GM21619 (cell line): ENCODE measurements at regions not wholly inside any gene's neighbourhood (a gene's known extent, or its start where the extent isn't known, plus 50 kb on each side); places are given as distances from the start of the nearest gene placed in this dataset.

ENCODE experiments used
- ATAC-seq: cut with Tn5 transposase; IDR thresholded peaks from one replicate; pipeline ENCODE4 v1.9.1; 2021; ENCODE audit not compliant: unreplicated experiment

DNA sequence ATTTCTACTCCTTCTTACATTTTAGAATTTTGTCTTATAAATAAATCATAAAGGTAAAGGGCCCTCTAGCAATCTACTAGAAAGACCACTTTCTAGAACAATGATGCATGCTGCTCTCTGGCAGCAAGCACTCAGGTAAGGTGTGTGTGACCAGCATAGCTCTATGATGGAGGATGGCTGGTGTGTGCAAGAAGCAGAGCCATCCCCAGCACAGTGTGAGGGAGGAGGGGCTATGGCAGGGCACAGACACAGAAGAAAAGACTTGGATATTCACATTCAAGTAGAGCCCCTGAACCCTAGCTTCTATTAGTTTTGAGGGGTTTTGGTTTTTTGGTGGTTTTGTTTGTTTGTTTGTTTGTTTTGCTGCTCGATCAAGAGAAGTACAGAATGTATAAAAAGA, 277.1 kb upstream of the CCDC54 start:
- ATAC-seq = no peak

DNA sequence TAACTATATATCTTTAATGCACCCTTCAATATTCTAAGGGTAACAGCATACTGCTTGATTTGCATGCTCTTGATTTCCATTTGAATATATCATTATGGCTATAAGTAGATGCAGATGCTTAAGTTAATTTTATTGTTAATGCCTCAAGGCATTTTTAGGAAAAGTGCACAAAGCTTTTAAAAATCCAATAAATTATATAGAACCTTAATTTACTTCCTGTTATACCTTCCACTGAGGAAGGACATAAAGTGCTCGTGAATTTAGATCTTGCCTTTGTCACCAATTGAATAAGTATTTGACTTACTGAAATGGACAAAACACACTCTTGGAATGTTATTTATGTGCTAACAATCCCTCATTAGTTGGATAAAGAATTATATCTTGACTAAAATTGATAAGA, 276.7 kb upstream of the CCDC54 start:
- no peak for ATAC-seq

DNA sequence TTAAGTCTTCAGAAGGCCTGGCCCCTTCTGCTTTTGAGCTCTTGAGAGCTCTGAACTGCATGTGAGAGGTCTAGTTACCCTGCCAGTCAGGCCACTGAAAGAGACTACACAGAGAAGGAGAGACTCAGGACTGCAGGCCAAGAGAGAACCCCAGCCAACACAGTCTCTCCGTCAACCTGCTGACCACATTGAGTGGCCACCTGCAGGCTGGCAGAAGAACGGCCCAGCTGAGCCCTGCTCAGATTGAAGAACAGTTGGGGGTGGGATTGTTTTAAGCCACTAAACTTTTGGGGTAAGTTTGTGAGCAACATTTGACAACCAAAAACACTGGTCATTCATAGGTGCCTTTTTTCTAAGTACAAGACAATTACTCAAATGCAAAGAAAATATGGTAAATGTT, 273.5 kb upstream of the CCDC54 start:
- ATAC-seq = no peak

DNA sequence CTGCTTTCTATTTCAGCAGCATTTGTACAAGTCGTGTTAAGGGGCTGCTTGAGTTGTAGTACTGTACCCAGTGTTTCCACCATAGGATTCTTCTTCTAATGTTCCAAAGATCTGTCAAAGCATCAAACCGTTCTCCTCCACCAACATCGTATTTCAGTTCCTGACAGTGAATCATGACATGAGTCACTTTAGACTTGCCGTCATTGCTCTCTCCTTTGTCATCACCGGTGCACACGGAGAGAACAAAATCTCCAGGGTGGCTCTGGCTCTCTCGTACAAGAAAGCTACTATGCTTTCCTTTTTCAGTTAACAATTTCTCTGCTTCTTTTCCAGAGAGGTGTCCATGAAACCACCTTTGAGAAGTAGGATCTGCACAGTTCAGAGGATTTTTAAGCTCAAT, 270.9 kb upstream of the CCDC54 start:
- no peak for ATAC-seq

DNA sequence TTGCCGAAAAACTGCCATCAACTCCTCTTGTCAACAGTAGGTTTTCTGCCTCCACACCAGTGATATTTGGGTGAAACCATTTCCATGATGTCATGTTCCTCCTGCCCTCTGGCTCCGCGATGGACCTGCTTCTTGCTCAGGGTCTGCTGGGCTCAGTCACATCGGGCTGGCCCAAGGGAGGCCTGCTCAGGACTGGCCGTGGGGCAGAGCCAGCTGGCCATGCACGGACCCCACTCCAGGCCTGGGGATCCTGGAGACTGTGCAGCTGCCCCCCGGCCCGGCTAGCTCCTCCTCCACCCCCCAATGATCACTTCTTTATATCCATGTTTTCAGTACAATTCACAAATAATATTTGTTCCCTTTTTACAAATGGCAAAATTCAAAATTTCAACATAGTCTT, 270.3 kb upstream of the CCDC54 start:
- no peak for ATAC-seq

DNA sequence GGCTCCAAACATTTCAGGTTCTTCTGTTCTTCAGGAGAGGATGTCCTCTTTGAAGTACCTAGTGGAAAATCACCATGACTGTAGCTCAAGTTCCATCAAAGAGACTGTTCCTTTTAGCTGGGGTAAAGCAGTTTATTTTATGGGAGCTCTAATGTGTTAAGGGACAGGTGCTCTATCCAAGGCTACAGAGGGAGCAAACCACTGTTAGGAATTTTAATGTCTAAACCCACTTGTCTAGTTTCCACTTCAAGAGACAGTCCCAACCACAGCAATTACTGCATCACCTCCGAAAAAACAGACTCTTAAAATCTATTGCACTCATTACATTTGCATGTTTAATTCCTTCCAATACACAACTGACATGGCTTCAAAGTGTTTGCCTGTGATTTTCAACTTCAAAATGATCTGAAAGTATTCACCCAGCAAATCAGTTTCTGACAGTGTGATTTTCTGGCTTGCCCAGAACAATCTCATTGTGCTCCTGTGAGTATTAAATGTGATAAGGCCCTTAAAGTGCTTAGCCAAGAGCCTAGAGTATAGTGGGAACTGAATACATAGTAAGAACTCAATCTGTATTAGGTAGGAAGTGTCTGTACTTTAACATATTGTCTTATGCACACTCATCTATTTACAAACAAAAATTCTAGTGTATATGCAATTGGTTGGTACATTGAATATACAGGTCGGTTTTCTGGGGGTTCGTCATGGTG, 266.5 kb upstream of the CCDC54 start:
- no peak for ATAC-seq

DNA sequence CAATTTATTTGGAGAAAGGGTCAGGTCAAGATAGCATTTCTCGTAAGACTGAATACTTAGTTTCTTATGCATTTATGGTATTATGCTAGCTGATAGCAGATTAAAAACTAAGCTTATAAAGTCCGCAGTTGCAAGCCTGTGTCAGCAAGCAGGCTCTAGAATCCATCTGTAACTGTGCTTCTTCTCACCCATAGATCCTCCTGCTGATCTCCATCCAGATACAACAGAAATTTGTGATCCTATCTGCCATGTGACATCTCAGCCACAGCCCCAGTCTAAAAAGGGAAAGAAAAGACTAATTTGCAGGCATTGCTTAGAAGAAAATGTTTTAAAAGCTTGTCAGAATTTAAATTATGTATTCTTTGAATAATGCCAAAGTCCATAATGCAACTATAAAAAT, 265.4 kb upstream of the CCDC54 start:
- no peak for ATAC-seq

DNA sequence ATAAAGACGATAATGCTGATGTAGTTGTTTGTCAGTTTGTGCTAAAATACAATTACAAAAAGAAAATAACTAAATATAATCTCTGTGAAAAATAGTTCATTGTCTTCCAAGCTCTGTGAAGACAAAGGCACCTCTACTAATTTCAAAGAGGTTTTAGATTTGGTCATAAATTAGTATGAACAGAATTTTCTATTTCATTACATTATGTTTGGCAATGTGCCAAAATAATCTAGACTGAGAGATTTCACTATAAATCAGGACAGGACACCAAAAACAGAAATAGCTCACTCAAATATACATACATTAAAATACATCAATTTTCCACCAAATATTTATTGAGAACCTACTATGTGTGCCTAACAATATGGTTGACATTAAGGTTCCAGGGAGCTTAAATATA, 264.9 kb upstream of the CCDC54 start:
- no peak for ATAC-seq

DNA sequence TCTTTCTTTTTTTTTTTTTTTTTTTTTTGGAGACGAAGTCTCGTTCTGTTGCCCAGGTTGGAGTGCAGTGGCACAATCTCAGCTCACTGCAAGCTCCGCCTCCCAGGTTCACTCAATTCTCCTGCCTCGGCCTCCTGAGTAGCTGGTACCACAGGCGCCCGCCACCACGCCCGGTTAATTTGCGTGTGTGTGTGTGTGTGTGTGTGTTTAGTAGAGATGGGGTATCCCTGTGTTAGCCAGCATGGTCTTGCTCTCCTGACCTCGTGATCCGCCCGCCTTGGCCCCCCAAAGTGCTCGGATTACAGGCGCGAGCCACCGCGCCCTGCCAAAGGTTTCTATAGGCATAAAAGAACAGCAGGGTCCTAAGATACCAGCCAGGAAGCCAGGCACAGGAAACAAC, 261.0 kb upstream of the CCDC54 start:
- ATAC-seq = no peak

DNA sequence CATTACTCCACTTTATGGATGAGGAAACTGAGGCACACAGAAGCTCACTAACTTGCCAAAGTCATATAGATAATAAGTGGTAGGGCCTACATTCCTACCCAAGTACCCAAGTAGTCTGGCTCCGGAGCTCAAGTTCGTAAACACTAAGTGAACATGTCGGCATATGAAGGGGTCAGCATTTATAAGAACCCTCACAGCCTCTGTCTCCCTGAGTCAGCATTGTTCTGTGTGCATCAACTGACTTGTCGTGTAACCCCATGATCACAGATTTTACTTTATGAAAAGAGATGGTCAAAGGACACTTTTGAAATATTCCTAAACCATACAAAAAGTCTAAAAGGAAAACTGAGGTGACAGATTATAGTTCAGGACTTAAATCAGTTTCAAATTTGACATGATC, 260.1 kb upstream of the CCDC54 start:
- ATAC-seq = no peak

DNA sequence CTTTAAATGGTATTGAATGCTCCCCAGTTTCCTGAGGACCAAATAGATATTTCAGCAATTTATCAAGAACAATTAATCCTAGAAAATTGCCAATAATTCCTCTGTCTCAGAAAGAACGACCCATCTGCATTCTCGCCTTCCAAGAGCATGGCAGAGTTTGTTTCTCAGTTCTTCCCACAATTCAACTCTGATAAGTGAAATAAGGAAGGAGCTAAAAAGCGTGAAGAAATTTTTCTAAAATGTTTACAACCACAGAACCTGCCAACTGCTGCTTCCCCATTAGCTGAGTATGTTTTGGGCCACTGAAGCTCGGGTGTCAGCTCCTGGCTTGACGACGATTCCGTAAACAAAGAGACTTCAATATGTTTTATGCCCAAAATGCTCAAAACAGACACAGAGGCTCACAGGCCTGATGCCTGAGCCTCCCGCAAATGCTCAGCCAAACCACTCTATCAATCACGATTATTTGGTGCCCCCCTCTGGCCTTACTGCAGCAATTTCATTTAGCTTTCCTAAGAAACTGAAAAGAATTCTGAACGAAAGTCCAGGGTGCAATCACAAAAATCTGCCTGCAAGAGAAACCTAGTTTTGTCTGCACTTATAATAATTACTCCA, 259.2 kb upstream of the CCDC54 start:
- ATAC-seq = no peak

DNA sequence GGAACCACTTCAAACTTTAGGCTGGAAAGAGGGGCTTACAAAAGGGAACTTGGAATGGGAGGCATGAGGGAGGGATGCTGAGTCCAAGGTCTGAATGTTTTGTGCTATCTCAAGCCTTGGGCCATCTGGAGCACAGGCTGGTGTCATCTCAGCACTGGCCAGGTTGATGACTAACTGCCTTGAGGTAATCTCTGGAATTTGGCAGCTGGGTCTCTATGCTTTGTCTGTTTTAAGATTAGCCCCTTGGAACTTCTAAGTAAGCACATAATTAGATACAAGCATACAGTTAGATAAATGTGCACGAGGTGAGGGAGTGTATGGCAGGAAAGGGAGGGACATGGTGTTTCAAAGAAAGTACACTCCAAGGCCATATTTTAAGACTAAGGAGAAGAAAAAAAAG, 252.4 kb upstream of the CCDC54 start:
- ATAC-seq = no peak

DNA sequence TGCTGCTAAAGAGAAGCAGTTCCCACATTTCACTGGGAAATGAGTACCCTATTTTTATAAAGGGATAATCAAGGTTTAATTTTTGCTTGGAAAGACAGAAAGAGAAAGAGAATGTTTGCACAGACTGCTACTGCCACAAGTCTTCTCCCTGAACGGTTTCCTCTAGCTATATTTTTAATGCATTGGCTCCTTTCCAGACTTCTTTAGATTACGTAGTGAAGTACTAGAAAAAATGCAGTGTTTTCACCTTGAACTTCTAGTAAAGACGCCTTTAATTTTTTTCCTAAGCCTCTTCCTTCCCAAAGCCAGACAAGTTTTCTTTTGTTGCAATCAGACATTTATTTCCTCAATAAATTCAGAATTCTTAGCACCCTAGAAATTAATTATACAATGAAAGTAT, 248.3 kb upstream of the CCDC54 start:
- ATAC-seq = no peak

DNA sequence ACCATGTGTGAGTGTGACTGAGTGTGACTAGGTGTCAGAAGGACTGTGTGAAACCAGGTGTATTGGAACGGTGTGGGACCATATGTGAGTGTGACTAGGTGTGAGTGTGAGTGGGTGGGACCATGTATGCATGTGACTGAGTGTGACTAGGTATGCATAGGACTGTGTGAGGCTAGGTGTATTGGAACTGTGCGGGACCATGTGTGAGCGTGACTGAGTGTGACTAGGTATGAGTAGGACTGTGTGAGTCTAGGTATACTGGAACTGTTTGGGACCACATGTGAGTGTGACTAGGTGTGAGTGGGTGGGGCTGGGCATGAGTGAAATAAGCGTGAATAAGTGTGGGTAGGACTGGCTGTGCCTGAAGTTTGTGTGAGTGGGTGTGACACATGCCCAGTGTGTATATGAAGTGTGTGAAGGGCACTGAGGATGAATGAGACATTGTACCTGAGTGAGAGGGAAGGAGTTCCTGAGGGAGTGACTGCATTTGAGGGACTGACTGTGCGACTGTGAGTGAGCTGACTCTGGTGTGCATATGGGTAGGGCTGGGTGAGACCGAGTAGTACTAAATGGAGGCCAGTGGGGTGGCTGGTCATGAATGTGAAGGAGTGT, 247.0 kb upstream of the CCDC54 start:
- ATAC-seq = no peak

DNA sequence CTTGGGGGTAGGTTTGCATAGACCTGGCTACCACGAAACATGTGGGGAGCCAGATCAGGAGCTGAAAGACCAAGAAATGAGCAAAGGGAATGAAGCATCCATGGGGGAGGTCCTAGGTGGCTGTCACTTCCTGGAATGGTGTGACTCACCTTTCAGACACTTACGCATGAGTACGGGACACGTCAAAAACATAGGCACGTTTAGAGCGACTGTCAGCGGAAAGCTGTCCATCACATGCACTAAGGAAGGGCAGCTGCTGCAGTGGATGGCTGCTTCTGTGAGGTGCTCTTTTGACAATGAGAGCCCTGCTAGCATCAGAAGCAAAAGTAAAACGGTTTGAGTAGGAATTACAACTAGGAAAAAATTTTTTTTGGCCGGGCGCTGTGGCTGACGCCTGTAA, 244.6 kb upstream of the CCDC54 start:
- no peak for ATAC-seq

DNA sequence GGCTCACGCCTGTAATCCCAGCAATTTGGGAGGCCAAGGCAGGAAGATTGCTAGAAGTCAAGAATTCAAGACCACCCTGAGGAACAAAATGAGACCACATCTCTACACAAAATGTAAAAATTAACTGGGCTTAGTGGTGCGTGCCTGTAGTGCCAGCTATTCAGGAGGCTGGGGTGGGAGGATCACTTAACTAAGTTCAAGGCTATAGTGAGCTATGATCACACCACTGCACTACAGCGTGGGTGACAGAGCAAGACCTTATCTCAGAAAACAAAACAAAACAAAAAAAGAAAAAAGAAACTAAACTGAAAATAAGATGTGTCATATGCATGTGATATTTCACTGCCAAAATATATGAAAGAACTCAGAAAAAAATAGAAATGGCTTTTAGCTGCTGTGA, 243.3 kb upstream of the CCDC54 start:
- no peak for ATAC-seq

DNA sequence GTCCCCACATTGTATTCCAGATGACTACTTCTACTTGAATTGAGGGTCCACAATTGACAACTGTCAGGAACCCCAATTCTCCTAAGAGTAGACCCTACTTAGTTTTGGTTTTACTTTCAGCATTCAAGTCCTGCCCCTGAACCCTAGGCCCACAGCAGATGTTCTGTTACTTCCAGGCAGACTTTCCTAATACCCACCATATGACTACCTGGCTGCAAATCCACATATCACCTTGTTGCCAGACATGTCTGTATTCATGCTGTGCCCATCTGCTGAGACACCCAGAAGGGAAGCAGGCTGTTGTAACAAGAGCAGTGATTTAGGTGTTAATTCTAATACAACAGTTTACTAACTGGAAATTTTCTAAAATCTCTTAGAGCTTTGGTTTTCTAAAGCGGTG, 235.1 kb upstream of the CCDC54 start:
- ATAC-seq = no peak

DNA sequence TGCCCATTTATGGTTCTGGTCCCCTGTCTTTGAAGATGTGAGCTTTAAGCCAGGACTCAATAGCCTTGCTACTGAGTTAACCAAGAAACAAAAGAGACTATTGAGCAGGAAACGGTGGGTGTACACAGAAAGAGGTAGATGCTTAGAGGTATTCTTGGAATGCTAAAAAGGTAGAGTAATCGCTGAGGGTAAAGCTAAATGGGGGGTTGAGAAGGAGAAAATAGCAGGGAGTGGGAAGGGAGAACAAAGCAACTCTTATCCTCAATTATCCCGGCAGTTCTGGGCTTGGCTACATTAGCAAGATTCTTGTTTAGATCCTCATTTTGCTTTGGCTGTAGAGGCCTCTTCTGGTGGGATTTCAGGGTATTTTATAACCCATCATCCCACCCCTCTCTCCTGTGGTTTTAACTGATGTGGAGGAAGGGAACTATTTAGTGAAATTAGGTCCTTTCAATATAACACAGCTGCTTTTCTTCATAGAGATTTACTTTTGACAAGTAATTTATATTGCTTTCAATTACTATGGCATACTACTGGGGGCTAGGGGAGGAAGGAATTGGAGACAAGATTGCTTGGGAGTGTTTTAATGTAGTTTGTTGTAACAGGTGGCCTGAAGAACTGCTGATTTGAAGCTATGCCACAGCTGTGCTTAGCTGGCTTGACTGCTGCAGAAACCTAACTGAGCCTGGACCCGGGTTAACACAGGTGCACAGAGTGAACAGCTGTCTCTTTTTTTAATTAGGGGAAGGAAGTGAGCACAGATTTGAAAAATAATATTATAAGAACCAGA, 234.3 kb upstream of the CCDC54 start:
- ATAC-seq = no peak

DNA sequence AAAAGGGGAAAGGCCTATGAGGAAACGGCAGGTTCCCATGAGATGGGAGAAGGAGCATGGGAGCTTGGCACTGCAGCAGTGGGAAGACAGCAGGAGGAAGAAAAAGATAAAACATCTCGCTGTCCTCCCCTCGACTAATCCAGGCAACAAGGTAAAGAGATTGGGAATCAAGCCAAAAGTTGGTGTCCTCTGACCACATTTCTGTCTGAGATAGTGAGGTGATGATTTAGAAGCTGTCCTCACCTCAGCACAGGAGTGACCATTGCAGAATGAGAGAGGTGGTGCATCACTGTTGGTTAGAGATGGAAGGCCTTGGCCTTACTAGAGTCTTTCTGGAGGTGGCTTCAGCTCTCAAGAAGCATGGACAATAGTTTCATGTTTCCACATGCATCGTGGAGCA, 226.6 kb upstream of the CCDC54 start:
- no peak for ATAC-seq

DNA sequence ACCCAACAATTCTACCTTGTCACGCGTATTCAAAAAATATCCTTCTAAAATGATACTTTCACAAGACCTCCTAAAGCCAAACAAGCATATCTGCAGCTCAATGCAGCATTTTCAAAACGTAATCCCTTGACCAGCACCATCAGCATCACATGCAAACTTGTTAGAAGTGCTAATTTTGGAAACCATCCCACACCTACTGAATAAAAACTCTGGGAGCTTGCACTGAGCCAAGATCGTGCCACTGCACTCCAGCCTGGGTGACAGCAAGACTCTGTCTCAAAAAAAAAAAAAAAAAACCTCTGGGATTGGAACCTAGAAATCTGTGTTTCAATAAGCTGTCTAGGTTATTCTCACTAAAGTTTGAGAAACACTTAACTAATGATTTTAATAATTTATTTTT, 223.3 kb upstream of the CCDC54 start:
- no peak for ATAC-seq

DNA sequence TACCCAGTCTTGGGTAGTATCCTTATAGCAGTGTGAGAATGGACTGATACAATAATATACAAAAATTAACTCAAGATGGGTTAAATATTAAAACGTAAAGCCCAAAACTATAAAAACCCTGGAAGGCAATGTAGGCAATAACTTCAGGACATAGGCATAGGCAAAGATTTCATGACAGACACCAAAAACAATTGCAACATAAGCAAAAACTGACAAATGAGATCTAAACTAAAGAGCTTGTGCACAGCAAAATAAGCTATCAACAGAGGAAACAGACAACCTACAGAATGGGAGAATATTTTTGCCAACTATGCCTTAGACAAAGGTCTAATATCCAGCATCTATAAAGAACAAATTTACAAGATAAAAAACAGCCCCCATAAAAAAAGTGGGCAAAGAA, 204.8 kb upstream of the CCDC54 start:
- ATAC-seq = no peak

DNA sequence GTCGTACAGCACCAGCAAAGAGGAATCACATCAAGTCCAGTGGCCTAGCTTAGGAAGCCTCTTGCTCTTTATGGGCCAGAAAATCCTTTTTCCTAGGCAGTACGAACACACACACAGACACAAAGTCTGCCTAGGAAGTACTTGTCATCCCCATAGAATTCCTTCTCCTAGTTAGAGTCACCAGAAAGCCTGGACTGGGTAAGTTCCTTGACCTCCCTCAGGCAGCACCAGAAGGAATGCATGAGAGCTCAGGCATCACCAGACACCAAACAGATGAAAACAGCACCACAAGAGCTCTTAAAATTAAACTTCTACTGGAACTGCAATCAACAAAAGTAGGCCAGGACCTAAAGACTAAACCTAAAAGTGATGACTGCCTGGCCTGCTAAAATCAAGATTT, 192.9 kb upstream of the CCDC54 start:
- no peak for ATAC-seq
